ENCODE measurements at regions not wholly inside any gene's neighbourhood (a gene's known extent, or its start where the extent isn't known, plus 50 kb on each side); places are given as distances from the start of the nearest gene placed in this dataset.

GRCh38 chr2:78118037-78118436 is 595.9 kb upstream of the LRRTM4 start:
- no peaks in the 10 kb centered on the region for H3K27me3 Mint-ChIP-seq (ENCODE audit: low read depth)
- no peaks in the 10 kb centered on the region for H3K4me1 Mint-ChIP-seq
- no peaks in the 10 kb centered on the region for H3K36me3 Mint-ChIP-seq
- no peaks in the 10 kb centered on the region for H3K9me3 Mint-ChIP-seq
- no peak for DNase-seq (ENCODE audit: low spot score)
- no peak for ATAC-seq
- no peak overlapping the region for H3K27ac Mint-ChIP-seq
- no peak overlapping the region for H3K4me3 Mint-ChIP-seq
- TF ChIP-seq TEAD4 (CRISPR knock-in tag; IDR thresholded peaks at IDR 0.05) = no peak
- no peak for TF ChIP-seq ZNF219 (CRISPR knock-in tag; IDR thresholded peaks at IDR 0.05; ENCODE audit: borderline replicate concordance)
- no peak for TF ChIP-seq AR (CRISPR knock-in tag; IDR thresholded peaks at IDR 0.05)
- TF ChIP-seq ZSCAN18 (CRISPR knock-in tag; IDR thresholded peaks at IDR 0.05) = no peak
- TF ChIP-seq PREB (CRISPR knock-in tag; IDR thresholded peaks at IDR 0.05; ENCODE audit: borderline replicate concordance) = no peak
- TF ChIP-seq ZBTB43 (CRISPR knock-in tag; IDR thresholded peaks at IDR 0.05) = no peak
- no peak for TF ChIP-seq ZNF281 (CRISPR knock-in tag; IDR thresholded peaks at IDR 0.05)
- no peak for TF ChIP-seq ZMAT4 (CRISPR knock-in tag; IDR thresholded peaks at IDR 0.05)
- no peak for TF ChIP-seq MYBL2 (CRISPR knock-in tag; IDR thresholded peaks at IDR 0.05)
- TF ChIP-seq CREM (CRISPR knock-in tag; IDR thresholded peaks at IDR 0.05) = no peak
- no peak for TF ChIP-seq ELF4 (CRISPR knock-in tag; IDR thresholded peaks at IDR 0.05; ENCODE audit: low read depth)
- TF ChIP-seq NR2C2 (CRISPR knock-in tag; IDR thresholded peaks at IDR 0.05) = no peak
- TF ChIP-seq ZBTB21 (CRISPR knock-in tag; IDR thresholded peaks at IDR 0.05; ENCODE audit: borderline replicate concordance) = no peak
- TF ChIP-seq ZNF671 (CRISPR knock-in tag; IDR thresholded peaks at IDR 0.05) = no peak
- TF ChIP-seq RORB (CRISPR knock-in tag; IDR thresholded peaks at IDR 0.05) = no peak
- TF ChIP-seq CDX4 (CRISPR knock-in tag; IDR thresholded peaks at IDR 0.05; ENCODE audit: borderline replicate concordance) = no peak
- no peak for TF ChIP-seq ESRRA (CRISPR knock-in tag; IDR thresholded peaks at IDR 0.05; ENCODE audit: borderline replicate concordance)
- CTCF ChIA-PET = no interaction called here
- POLR2A ChIA-PET = no interaction called here
